NOMO-1 (cell line): ENCODE measurements at regions not wholly inside any gene's neighbourhood (a gene's known extent, or its start where the extent isn't known, plus 50 kb on each side); places are given as distances from the start of the nearest gene placed in this dataset.

ENCODE experiments used
- DNase-seq, 2 experiments: peaks; one replicate each; lab custom pipeline; 2025; ENCODE audit not compliant: unreplicated experiment in 2 of 2; lab: John Stamatoyannopoulos, UW

DNA sequence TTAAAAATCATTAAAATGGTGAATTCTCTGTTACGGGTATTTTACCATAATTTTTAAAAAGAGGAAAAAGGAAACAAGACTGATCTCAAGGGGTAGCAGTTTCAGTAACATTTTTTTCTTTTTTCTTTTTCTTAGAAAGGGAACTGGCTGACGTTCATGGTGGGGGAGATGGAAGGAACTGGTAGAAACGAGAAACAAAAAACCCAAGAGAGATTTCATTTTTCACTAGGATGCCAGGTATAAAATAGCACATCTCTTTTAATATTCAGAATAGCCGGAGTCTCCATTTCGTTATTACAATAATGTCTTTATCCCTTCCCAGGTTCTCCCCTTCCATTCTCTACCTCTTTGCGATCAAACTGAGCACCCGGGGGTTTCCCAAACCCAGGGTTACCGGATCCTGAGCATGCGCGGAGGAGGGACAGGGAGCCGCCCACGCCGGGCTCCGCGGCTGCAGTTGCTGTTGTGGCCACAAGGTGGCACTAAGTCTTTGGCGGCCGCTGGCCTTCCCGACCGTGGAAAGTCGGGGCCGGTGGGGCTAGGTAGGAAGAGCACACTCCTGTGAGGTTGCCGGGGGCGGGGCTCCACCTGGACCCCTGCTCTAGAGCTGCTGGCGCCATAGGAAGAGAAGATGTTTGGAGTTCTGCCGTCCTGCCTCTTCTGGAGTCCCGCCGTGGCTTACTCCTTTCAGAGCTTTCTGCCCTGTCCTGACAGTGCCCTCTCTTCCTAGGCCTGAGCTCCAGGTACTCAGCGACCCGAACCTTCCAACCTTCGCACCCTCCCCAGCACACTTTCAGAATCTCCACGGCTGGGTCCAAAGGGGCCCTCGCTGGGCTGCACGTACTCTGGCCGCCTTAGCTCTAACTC is 146.8 kb downstream of the SH3BGRL2 start:
- peak; percentile 41 to 73 for DNase-seq

DNA sequence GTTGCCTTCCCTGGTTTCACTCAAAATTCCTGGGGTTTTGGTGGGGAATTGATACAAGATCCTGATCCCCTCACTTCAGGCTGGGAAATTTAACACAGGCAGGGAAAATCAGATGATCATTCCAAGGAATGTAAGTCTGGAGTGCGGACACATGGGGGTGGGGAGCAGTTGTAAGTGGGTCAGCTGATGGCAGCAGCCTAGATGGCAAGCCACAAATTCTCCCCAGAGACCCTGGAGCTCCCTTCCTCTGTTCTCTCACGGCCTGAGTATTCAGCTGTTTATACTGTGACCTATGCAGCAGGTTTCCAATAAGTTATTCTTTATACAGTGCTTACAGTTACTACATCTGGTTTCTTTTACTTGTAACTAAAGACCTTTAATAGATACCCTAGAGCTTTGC is 144.9 kb downstream of the SH3BGRL2 start:
- DNase-seq = no peak

DNA sequence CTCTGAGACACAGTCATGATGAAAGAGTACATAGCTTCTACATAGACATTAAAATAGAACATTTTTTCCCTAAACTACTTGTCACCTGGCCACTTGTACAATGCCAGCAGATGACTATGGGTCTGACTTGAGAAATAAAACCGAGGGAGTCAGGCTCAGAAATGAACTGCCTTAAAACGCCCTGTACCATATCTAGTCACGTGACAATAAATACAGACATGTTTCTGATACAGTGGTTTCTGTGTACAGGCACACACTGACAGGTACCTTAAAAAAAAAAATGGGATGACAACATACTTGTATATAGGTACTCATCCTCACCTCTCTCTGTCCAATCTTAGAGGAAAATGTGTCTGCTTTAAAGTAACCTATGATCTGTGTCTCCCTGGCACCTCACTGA is 144.1 kb downstream of the SH3BGRL2 start:
- no peak for DNase-seq

DNA sequence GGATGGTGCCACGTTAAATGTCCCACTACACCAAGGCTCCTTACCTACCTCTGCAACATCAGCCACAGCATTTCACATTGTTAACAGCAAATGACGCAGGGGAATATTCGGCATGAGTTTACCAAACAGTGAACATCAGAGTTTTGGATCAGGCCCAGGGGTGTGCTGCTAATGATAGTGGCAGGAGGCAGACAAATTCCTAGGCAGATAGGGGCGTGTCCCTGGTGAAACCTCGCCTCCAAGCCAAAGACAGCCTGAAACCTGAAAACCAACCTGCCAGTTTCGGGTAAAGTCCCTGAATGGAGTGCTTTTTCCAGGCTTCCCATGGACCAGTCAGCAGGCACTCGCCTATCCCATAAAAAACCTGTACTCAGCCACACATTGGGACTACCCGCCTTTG is 133.6 kb downstream of the SH3BGRL2 start:
- DNase-seq = no peak

DNA sequence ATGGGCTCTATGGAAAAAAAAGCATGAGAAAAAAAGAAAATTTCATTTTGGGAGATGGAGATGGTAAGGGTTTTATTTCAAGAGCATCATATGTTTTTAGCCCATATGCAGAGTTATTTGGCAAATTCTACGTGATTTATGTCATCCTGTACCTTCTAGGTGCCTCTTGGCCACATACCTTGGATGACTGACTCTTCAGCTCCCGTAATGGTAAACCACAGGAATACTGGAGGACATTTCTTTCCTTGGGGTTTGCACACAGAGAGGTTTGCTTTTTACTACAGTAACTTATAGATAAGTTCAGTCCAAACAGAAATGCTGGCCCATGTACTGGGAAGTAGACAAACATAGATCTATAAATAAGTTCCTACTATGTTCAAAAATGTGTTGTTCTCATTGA is 132.2 kb downstream of the SH3BGRL2 start:
- no peak for DNase-seq

DNA sequence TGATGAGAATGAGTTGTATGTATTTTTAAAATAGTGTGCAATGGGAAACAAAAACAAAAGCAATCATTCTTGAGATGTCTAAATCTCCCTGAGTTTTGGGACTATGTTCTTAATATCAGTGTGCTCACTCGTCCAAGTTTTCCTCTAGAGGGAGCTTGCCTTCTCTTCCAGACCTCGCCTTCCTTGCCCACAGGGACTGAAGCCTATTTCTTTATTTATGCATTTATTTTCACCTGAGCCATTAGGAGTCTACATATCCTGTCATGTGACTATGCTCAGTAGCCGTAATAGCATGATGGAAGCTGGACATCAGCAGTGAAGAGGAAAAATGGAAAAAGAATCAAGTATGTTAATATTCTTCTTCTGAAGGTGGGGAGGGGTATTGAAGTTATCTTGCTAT is 131.2 kb downstream of the SH3BGRL2 start:
- no peak for DNase-seq

DNA sequence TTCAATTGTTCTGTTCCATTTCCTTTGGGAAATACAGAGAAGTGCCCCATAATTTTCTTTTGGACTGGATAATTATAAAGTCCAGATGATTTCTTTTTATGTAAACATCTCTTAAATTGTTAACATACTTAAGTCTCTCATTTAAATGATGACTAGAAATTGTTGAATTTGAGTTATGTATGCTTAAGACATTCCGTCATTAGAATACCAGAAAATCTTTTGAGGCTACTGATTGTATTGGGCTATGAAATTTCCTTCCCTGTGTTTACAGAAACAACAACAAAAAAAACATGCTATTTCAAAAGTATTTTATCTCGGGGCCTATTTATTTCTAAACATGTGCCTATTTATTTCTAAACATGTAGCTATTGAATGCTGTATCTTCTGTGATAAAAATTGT is 125.4 kb downstream of the SH3BGRL2 start:
- no peak for DNase-seq

DNA sequence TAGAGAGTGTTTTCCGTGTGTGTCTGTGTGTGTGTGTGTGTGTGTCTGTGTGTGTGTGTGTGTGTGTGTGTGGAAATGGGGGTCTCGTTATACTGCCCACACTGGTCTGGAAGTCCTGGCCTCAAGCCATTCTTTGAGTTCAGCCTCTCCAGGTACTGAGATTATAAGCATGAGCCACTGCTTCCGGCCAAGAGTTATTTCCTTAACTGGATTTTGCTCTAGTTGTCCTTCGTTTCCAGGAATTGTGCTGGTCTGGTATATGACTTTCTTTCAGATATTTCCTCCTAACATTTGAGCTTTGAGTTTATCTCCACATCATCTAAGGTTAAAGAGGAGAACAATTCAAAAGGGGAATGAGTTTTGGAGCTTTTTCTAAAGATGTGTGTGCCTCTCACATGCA is 124.8 kb downstream of the SH3BGRL2 start:
- no peak for DNase-seq
